Prostate gland (tissue), 2 donors: ENCODE measurements at regions not wholly inside any gene's neighbourhood (a gene's known extent, or its start where the extent isn't known, plus 50 kb on each side); places are given as distances from the start of the nearest gene placed in this dataset.

ENCODE experiments used
- POLR2A ChIP-seq: fragments of 450-650 bp; IDR thresholded peaks from one replicate; pipeline ENCODE4 v1.6.1; 2016; ENCODE audit warnings: antibody characterized with exemption, mild to moderate bottlenecking
- POLR2AphosphoS5 ChIP-seq: sonication (generic); formaldehyde crosslinking; IDR thresholded peaks from one replicate; pipeline ENCODE4 v1.6.1; 2017; ENCODE audit warnings: antibody characterized with exemption
- TF ChIP-seq, protein P1 (sequence below), 4 experiments: fragments of 200-600 bp in 2 of 4; fragments of 450-650 bp in 2 of 4; sonication (generic) in 2 of 4; IDR thresholded peaks; 1 replicate in 3 of 4; 2 replicates in 1 of 4; pipeline ENCODE4 v1.5.1; 2016 to 2019; ENCODE audit warnings: antibody characterized with exemption in 4 of 4, mild to moderate bottlenecking in 2 of 4, moderate library complexity in 2 of 4

DNA sequence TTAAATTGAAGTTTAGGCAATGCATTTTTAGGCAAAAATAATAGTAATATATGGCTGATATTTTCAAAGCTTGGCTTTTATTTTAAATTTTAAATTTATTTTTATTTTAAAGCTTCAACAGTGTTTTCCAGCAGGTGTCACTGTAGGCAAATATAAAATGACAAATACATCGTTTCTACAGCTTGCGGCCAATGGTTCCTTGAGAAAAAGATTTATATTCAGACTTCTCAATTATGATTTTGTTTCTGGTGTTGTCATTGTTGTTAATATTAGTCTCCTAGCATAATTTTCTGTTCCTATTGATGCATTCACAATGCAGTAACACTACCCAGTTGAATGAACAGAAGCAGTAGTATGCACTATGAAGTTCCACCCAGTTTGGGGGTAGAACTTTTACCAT is 220.7 kb upstream of the DNAJC19 start:
- TF ChIP-seq POLR2AphosphoS5 (no peak), POLR2A (no peak)
- TF ChIP-seq, protein P1, sequence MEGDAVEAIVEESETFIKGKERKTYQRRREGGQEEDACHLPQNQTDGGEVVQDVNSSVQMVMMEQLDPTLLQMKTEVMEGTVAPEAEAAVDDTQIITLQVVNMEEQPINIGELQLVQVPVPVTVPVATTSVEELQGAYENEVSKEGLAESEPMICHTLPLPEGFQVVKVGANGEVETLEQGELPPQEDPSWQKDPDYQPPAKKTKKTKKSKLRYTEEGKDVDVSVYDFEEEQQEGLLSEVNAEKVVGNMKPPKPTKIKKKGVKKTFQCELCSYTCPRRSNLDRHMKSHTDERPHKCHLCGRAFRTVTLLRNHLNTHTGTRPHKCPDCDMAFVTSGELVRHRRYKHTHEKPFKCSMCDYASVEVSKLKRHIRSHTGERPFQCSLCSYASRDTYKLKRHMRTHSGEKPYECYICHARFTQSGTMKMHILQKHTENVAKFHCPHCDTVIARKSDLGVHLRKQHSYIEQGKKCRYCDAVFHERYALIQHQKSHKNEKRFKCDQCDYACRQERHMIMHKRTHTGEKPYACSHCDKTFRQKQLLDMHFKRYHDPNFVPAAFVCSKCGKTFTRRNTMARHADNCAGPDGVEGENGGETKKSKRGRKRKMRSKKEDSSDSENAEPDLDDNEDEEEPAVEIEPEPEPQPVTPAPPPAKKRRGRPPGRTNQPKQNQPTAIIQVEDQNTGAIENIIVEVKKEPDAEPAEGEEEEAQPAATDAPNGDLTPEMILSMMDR (IDR thresholded peaks at IDR 0.05), result peak in 3 of 4 experiments; percentile 7 to 26 (median 21)
